ENCODE measurements at regions not wholly inside any gene's neighbourhood (a gene's known extent, or its start where the extent isn't known, plus 50 kb on each side); places are given as distances from the start of the nearest gene placed in this dataset.

DNA sequence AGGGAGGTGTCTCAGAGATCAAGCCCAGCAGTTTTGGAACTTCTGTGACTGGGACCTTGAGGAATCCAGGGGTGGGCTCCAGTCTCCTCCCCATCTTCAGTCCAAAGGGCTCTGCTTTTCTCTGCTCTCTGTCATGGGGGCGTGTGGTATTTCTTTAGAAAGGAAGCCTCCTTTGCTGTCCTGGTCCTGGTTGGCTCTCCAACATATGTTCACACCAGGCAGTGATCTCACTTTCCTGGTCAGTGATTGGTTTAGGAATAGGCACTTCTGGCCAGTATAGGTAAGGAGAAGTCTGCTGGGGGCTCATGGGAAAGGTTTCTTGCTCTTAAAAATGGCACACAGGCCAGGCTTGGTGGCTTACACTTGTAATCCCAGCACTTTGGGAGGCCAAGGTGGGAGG, 115.5 kb upstream of the HAAO start:
- TF ChIP-seq CTCF (conservative IDR thresholded peaks at IDR 0.05; ENCODE audit: low read length) (no peak), EZH2phosphoT487 (IDR thresholded peaks at IDR 0.05; ENCODE audit: borderline replicate concordance, low read depth, low read length) (no peak)

Data from OCI-LY7 (cell line).